ENCODE measurements at regions not wholly inside any gene's neighbourhood (a gene's known extent, or its start where the extent isn't known, plus 50 kb on each side); places are given as distances from the start of the nearest gene placed in this dataset.

GRCh38 chr7:130875-131780 lies 61.2 kb upstream of the FAM20C start:
- TF ChIP-seq CTCF (IDR thresholded peaks at IDR 0.05 in 4 of 5, conservative IDR thresholded peaks at IDR 0.05 in 1 of 5): no peak
- no peak for TF ChIP-seq POLR2A (IDR thresholded peaks at IDR 0.05)

Data from gastrocnemius medialis (tissue), 4 donors.